HEK293T (cell line): ENCODE measurements at regions not wholly inside any gene's neighbourhood (a gene's known extent, or its start where the extent isn't known, plus 50 kb on each side); places are given as distances from the start of the nearest gene placed in this dataset.

Source experiments
- CTCF ChIA-PET: fragments of 350-600 bp; formaldehyde crosslinking; extraction: SDS; loops from one replicate; lab custom pipeline; 2021; ENCODE audit warnings: antibody characterized with exemption, inconsistent platforms; lab: Yijun Ruan, JAX
- POLR2A ChIA-PET: fragments of 350-600 bp; formaldehyde crosslinking; extraction: SDS; loops from one replicate; lab custom pipeline; 2020; ENCODE audit warnings: antibody characterized with exemption, inconsistent platforms; lab: Yijun Ruan, JAX
- DNase-seq: peaks from one replicate; pipeline ENCODE4 v3.0.0; 2012; ENCODE audit warnings: mixed read lengths; ENCODE audit errors: extremely low spot score
- ARNT ChIP-seq: fragments of 450-650 bp; IDR thresholded peaks from 2 replicates; pipeline ENCODE4 v1.6.1; 2017; ENCODE audit warnings: mild to moderate bottlenecking
- BHLHE40 ChIP-seq: fragments of 450-650 bp; IDR thresholded peaks from 2 replicates; pipeline ENCODE4 v1.6.1; 2016; ENCODE audit warnings: mild to moderate bottlenecking, moderate library complexity, borderline replicate concordance
- CTBP1 ChIP-seq: fragments of 450-650 bp; IDR thresholded peaks from 2 replicates; pipeline ENCODE4 v1.6.1; 2016; ENCODE audit warnings: borderline replicate concordance
- ELF4 ChIP-seq: fragments of 450-650 bp; IDR thresholded peaks from 2 replicates; pipeline ENCODE4 v1.6.1; 2017; ENCODE audit warnings: antibody characterized with exemption
- FOXA1 ChIP-seq: fragments of 450-650 bp; IDR thresholded peaks from 2 replicates; pipeline ENCODE4 v1.6.1; 2016; ENCODE audit warnings: mild to moderate bottlenecking
- FOXK2 ChIP-seq: fragments of 450-650 bp; IDR thresholded peaks from 2 replicates; pipeline ENCODE4 v1.6.1; 2016; ENCODE audit warnings: mild to moderate bottlenecking
- FOXM1 ChIP-seq: fragments of 450-650 bp; IDR thresholded peaks from 2 replicates; pipeline ENCODE4 v1.6.1; 2017; ENCODE audit warnings: mild to moderate bottlenecking, borderline replicate concordance
- HDGF ChIP-seq: fragments of 450-650 bp; IDR thresholded peaks from 2 replicates; pipeline ENCODE4 v1.6.1; 2017; ENCODE audit warnings: antibody characterized with exemption, borderline replicate concordance
- L3MBTL2 ChIP-seq: fragments of 450-650 bp; conservative IDR thresholded peaks from 2 replicates; pipeline ENCODE4 v1.6.1; 2016; ENCODE audit warnings: mild to moderate bottlenecking
- LEF1 ChIP-seq: fragments of 450-650 bp; IDR thresholded peaks from 2 replicates; pipeline ENCODE4 v1.6.1; 2017; ENCODE audit warnings: mild to moderate bottlenecking, borderline replicate concordance
- NFRKB ChIP-seq: fragments of 450-650 bp; IDR thresholded peaks from 2 replicates; pipeline ENCODE4 v1.6.1; 2016; ENCODE audit warnings: mild to moderate bottlenecking, moderate library complexity
- SP1 ChIP-seq: fragments of 450-650 bp; IDR thresholded peaks from 2 replicates; pipeline ENCODE4 v1.6.1; 2017
- SUZ12 ChIP-seq: fragments of 450-650 bp; IDR thresholded peaks from 2 replicates; pipeline ENCODE4 v1.6.1; 2016; ENCODE audit warnings: mild to moderate bottlenecking
- TARDBP ChIP-seq: fragments of 450-650 bp; IDR thresholded peaks from 2 replicates; pipeline ENCODE4 v1.6.1; 2016
- ZNF384 ChIP-seq: fragments of 450-650 bp; IDR thresholded peaks from 2 replicates; pipeline ENCODE4 v1.6.1; 2016
- TF ChIP-seq, protein P1 (sequence below): fragments of 450-650 bp; IDR thresholded peaks from 2 replicates; pipeline ENCODE4 v1.6.1; 2016

DNA sequence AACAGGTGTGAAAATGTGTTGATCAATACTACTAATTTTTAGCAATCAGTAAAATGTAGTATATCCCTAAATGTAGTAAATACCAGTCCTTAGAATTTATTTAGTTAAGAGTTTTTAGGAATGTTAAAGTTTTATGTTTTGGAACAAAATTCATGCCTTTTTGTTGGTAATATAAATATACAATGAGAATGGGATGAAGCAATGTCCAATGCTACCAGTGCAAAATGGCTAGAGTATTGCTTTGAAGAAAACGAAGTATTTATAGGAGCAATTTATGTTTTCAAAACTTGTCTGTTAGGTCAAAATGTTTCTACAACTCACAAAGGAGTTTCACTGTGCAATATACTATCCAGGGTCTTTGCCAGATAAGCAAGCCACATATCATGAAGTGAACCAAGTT is 851.5 kb downstream of the PCDH18 start:
- ChIA-PET POLR2A (no interaction called here), CTCF (no interaction called here)
- no peak for DNase-seq
- TF ChIP-seq NFRKB = no peak
- no peak for TF ChIP-seq LEF1
- TF ChIP-seq FOXM1 = no peak
- no peak for TF ChIP-seq HDGF
- TF ChIP-seq SP1 = no peak
- TF ChIP-seq L3MBTL2 = no peak
- no peak for TF ChIP-seq SUZ12
- TF ChIP-seq ZNF384 = no peak
- no peak for TF ChIP-seq FOXA1
- no peak for TF ChIP-seq ELF4
- TF ChIP-seq CTBP1 = no peak
- TF ChIP-seq TARDBP = no peak
- TF ChIP-seq FOXK2 = no peak
- no peak for TF ChIP-seq ARNT
- TF ChIP-seq BHLHE40 = no peak
- TF ChIP-seq, protein P1, sequence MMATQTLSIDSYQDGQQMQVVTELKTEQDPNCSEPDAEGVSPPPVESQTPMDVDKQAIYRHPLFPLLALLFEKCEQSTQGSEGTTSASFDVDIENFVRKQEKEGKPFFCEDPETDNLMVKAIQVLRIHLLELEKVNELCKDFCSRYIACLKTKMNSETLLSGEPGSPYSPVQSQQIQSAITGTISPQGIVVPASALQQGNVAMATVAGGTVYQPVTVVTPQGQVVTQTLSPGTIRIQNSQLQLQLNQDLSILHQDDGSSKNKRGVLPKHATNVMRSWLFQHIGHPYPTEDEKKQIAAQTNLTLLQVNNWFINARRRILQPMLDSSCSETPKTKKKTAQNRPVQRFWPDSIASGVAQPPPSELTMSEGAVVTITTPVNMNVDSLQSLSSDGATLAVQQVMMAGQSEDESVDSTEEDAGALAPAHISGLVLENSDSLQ = no peak

DNA sequence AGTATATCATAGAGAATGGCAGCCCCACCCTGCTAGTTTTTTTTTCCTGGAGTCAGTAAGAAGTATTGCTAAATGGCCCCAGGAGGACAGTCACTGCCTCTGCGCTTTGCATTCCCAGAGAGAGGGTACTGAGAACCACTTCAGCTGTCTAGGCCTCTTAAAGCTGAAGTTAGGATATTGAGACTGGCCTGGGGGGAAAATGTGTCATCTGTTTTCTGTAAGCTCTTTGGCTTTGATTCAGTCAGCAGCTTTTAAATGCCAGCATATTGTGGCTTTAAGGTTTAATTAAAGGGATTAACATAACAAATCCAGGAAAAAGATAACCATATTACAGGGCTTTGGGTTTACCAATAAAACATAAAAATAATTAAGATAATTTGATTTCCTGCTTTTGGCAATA is 852.0 kb downstream of the PCDH18 start:
- TF ChIP-seq FOXK2 = no peak
- TF ChIP-seq CTBP1 = no peak
- TF ChIP-seq TARDBP = no peak
- TF ChIP-seq SUZ12 = no peak
- TF ChIP-seq SP1 = no peak
- TF ChIP-seq ELF4 = no peak
- TF ChIP-seq LEF1 = no peak
- no peak for TF ChIP-seq NFRKB
- TF ChIP-seq FOXM1 = no peak
- no peak for TF ChIP-seq HDGF
- TF ChIP-seq BHLHE40 = no peak
- no peak for TF ChIP-seq L3MBTL2
- no peak for TF ChIP-seq ZNF384
- TF ChIP-seq FOXA1 = no peak
- TF ChIP-seq, protein P1 = no peak
- CTCF ChIA-PET = no interaction called here
- POLR2A ChIA-PET = no interaction called here
- DNase-seq = no peak

DNA sequence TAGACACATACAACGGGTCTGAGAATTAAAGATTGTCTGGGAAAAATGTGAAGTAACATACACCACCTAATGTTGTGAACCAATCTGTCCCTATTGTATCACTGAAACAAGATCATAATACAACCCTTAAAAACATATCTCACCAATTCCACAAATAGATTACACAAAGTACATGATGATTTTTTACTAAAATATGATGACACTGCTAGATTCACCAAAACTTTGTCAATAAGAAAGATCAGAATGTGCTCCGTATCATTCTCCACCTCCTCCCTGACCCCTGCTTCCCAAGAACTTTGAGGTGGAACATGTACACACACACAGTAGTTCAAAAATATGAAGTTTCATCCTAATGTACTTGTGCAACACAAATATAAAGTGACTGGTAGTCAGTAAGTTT is 862.0 kb downstream of the PCDH18 start:
- POLR2A ChIA-PET = no interaction called here
- TF ChIP-seq SUZ12 (no peak), LEF1 (no peak), SP1 (no peak), BHLHE40 (no peak), HDGF (no peak), FOXK2 (no peak), CTBP1 (no peak), L3MBTL2 (no peak), ELF4 (no peak), FOXA1 (no peak), ARNT (no peak), TARDBP (no peak), ZNF384 (no peak), NFRKB (no peak)
- TF ChIP-seq, protein P1 = no peak
- no peak for DNase-seq
- CTCF ChIA-PET = no interaction called here

DNA sequence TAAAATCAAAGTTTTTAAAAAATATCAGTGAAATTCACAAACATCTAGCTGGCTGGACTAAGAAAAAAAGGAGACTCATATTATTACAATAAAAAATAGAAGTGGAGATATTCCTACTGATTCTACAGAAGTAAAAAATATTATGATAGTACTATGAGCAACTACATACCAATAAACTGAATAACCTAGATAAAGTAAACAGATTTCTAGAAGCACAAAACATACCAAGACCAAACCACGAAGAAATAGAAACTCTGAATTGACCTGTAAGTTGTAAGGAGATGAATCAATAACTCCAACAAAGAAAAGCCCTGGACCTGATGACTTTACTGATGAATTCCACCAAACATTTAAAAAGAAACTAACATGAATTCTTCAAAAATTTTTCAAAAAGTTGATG is 867.3 kb downstream of the PCDH18 start:
- ChIA-PET CTCF (no interaction called here), POLR2A (no interaction called here)
- no peak for DNase-seq
- TF ChIP-seq SUZ12 = no peak
- TF ChIP-seq, protein P1 = no peak
- TF ChIP-seq ARNT = no peak
- no peak for TF ChIP-seq FOXA1
- TF ChIP-seq HDGF = no peak
- TF ChIP-seq L3MBTL2 = no peak
- no peak for TF ChIP-seq FOXM1
- TF ChIP-seq CTBP1 = no peak
- no peak for TF ChIP-seq FOXK2
- TF ChIP-seq ZNF384 = no peak
- TF ChIP-seq NFRKB = no peak
- TF ChIP-seq ELF4 = no peak

DNA sequence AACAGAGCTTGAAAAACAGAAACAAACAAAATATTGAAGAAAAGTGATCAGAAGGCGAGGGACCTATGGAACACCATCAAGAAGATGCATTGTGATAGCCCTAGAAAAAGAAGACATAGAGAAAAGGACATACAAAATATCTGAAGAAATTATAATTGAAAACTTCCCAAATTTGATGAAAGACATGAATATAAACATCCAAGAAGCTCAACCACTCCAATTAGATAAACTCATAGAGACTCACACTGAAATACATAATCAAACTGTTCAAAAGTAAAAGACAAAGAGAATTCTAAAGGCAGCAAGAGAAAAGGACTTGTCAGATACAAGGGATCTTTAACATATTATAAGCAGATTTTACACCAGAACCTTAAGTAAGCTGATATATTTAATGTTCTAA is 869.8 kb downstream of the PCDH18 start:
- ChIA-PET CTCF (no interaction called here), POLR2A (no interaction called here)
- DNase-seq = no peak
- TF ChIP-seq TARDBP (no peak), L3MBTL2 (no peak), BHLHE40 (no peak), ARNT (no peak), LEF1 (no peak), NFRKB (no peak), SUZ12 (no peak), FOXK2 (no peak), ELF4 (no peak), FOXM1 (no peak), HDGF (no peak), ZNF384 (no peak)
